KMS-11 (cell line): ENCODE measurements at regions not wholly inside any gene's neighbourhood (a gene's known extent, or its start where the extent isn't known, plus 50 kb on each side); places are given as distances from the start of the nearest gene placed in this dataset.
A peak's percentile ranks its signal among the peaks of the same experiment; 100 is the strongest.

Source experiments
- H2AFZ ChIP-seq: fragments of 200-600 bp; sonication (generic); 2 replicates; pipeline ENCODE4 v1.6.1; 2016; ENCODE audit warnings: antibody characterized with exemption, mixed run types, low read depth
- H3K27ac ChIP-seq: fragments of 200-600 bp; sonication (generic); 2 replicates; pipeline ENCODE4 v1.6.1; 2016; ENCODE audit warnings: mild to moderate bottlenecking, mixed run types
- H3K27me3 ChIP-seq: fragments of 200-600 bp; sonication (generic); 2 replicates; pipeline ENCODE4 v1.6.1; 2017; ENCODE audit warnings: mild to moderate bottlenecking, low read depth, mixed run types, moderate library complexity; ENCODE audit not compliant: insufficient read depth
- H3K36me3 ChIP-seq: fragments of 200-600 bp; sonication (generic); 2 replicates; pipeline ENCODE4 v1.6.1; 2017; ENCODE audit warnings: mild to moderate bottlenecking, mixed run types; ENCODE audit not compliant: insufficient read depth
- H3K4me1 ChIP-seq: fragments of 200-600 bp; sonication (generic); 2 replicates; pipeline ENCODE4 v1.6.1; 2016; ENCODE audit warnings: mild to moderate bottlenecking, low read depth, mixed run types; ENCODE audit not compliant: poor library complexity, severe bottlenecking
- H3K4me2 ChIP-seq: fragments of 200-600 bp; sonication (generic); 2 replicates; pipeline ENCODE4 v1.7.0; 2016; ENCODE audit warnings: mild to moderate bottlenecking, mixed run types
- H3K4me3 ChIP-seq: fragments of 200-600 bp; sonication (generic); IDR thresholded peaks from 2 replicates; pipeline ENCODE4 v1.6.1; 2017; ENCODE audit warnings: low read depth, low read length, mixed read lengths; ENCODE audit not compliant: insufficient read depth
- H3K79me2 ChIP-seq: fragments of 200-600 bp; sonication (generic); 2 replicates; pipeline ENCODE4 v1.6.1; 2016; ENCODE audit warnings: low read depth, mixed run types; ENCODE audit not compliant: insufficient read depth
- H3K9ac ChIP-seq: fragments of 200-600 bp; sonication (generic); 2 replicates; pipeline ENCODE4 v1.6.1; 2016; ENCODE audit warnings: mild to moderate bottlenecking, mixed run types
- H4K20me1 ChIP-seq: fragments of 200-600 bp; sonication (generic); 2 replicates; pipeline ENCODE4 v1.6.1; 2016; ENCODE audit warnings: mild to moderate bottlenecking, mixed run types; ENCODE audit not compliant: insufficient read depth
- CTCF ChIP-seq: fragments of 200-600 bp; sonication (generic); conservative IDR thresholded peaks from 2 replicates; pipeline ENCODE4 v1.6.1; 2017; ENCODE audit warnings: low read depth, mild to moderate bottlenecking, antibody characterized with exemption, low read length, moderate library complexity, mixed read lengths

DNA sequence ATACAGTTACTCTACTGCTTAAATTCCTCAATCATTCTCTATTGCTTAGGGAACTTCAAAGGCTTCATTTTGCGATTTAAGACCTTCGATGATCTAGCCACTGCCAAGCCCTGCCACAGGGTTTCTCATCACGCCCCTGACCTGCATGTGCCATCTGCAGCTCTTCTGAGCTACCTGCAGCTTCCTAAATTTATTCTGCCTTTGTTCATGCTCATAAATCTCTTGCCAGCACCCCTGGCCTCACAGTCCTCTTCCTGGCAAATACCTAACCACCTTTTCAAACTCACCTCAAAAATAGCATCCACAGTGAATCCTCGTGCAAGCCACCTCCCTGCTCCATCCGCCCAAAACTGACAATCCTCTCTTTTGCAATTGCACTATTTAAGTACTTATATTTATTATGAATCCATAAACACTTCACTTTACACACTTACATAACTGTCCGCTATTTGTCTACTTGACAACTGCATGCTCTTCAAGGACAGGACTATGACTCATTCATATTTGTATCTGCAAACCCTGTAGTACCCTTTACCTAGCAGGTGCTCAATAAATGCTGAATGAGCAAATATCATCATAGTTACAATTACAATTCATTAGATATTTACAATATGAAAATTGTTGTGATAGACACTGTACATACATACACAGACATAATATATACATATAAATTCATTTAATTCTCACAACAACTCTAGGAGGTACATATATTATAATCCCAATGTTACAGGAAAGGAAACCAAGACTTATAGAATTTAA is 280.0 kb upstream of the RASGEF1B start:
- H3K79me2 ChIP-seq: no peaks in the 10 kb centered on the region
- H3K27ac ChIP-seq: no peak overlapping the region
- no peaks in the 10 kb centered on the region for H3K27me3 ChIP-seq
- no peaks in the 10 kb centered on the region for H4K20me1 ChIP-seq
- no peak for TF ChIP-seq CTCF
- H3K9ac ChIP-seq: no peak overlapping the region
- H3K4me3 ChIP-seq: no peak overlapping the region
- no peak overlapping the region for H2AFZ ChIP-seq
- no peak overlapping the region for H3K4me2 ChIP-seq
- H3K36me3 ChIP-seq: no peaks in the 10 kb centered on the region
- peaks cover 18% of the 10 kb centered on the region for H3K4me1 ChIP-seq

DNA sequence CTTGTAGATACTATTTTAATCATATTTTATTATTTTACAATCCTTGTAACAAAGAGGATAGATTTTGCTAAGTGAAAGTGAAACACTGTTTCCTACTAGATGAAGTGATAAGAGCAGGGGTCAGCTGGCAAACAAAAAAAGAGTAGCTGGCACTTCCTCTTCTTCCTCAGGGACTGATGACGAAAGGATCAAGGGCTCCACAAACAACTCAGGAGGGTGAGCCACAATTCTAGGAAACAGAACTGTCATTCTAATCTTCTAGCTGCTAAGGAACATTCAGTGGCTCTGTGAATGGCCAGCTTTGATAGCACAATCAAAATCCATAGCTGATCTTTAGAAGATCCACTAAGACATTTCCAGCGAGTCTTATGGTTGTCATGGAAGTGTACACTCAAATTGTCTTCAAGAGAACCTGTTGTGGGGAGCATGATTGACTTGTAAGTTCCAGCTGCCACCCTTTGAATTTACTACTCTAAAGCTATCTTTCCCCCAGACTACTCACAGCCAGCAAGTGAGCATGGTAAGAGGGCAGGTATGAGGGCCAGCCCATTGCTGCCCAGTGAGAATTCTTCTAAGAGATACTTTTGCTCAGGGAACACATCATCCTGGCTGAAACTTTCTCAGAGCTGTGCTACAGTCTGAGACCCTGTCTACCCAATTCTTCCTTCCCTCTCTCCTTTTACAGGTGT is 275.7 kb upstream of the RASGEF1B start:
- no peak for TF ChIP-seq CTCF
- Histone ChIP-seq H2AFZ (no peak overlapping the region), H3K27ac (no peak overlapping the region), H3K27me3 (no peaks in the 10 kb centered on the region), H3K4me3 (no peak overlapping the region), H3K79me2 (no peaks in the 10 kb centered on the region), H3K4me1 (peaks cover 42% of the 10 kb centered on the region), H3K36me3 (no peaks in the 10 kb centered on the region), H3K9ac (no peak overlapping the region), H3K4me2 (0 out of 2 replicates have a peak overlapping the region, but pooled peaks have one; percentile 6), H4K20me1 (no peaks in the 10 kb centered on the region)

- no peaks in the 10 kb centered on the region for H3K27me3 ChIP-seq
- H3K4me1 ChIP-seq: peaks cover 42% of the 10 kb centered on the region
- no peak overlapping the region for H3K27ac ChIP-seq
- no peak overlapping the region for H2AFZ ChIP-seq
- no peaks in the 10 kb centered on the region for H3K36me3 ChIP-seq
- TF ChIP-seq CTCF: no peak
- H3K4me3 ChIP-seq: no peak overlapping the region
- no peak overlapping the region for H3K4me2 ChIP-seq
- H4K20me1 ChIP-seq: no peaks in the 10 kb centered on the region
- H3K9ac ChIP-seq: no peak overlapping the region
- no peaks in the 10 kb centered on the region for H3K79me2 ChIP-seq
Measured at GRCh38 chr4:81746773-81747172, 275.1 kb upstream of the RASGEF1B start.

GRCh38 chr4:81746071-81746470 is 274.4 kb upstream of the RASGEF1B start:
- no peak for TF ChIP-seq CTCF
- H3K4me1 ChIP-seq: peaks cover 42% of the 10 kb centered on the region

More at GRCh38 chr4:81746071-81746470, 274.4 kb upstream of the RASGEF1B start:
- H3K36me3 ChIP-seq: no peaks in the 10 kb centered on the region
- H3K4me3 ChIP-seq: no peak overlapping the region
- H3K79me2 ChIP-seq: no peaks in the 10 kb centered on the region
- no peak overlapping the region for H3K9ac ChIP-seq
- H3K4me2 ChIP-seq: peak overlapping the region; percentile 6; the same call in 1 of the 2 replicates
- H4K20me1 ChIP-seq: no peaks in the 10 kb centered on the region
- no peak overlapping the region for H2AFZ ChIP-seq
- H3K27ac ChIP-seq: no peak overlapping the region
- no peaks in the 10 kb centered on the region for H3K27me3 ChIP-seq
